GM12878 (cell line): ENCODE measurements at regions not wholly inside any gene's neighbourhood (a gene's known extent, or its start where the extent isn't known, plus 50 kb on each side); places are given as distances from the start of the nearest gene placed in this dataset.

Experiments
- IKZF1 ChIP-seq: fragments of 450-650 bp; conservative IDR thresholded peaks from 2 replicates; pipeline ENCODE4 v1.6.1; 2017; ENCODE audit warnings: antibody characterized with exemption, mild to moderate bottlenecking
- TF ChIP-seq, protein P1 (sequence below): IDR thresholded peaks from 2 replicates; pipeline ENCODE4 v1.6.1; 2012; ENCODE audit warnings: improper control_type of control experiment, low read depth, low read length; ENCODE audit not compliant: insufficient replicate concordance
- TF ChIP-seq, protein P2 (sequence below), 3 experiments: IDR thresholded peaks in 2 of 3; conservative IDR thresholded peaks in 1 of 3; 2 replicates each; pipeline ENCODE4 v1.5.1; 2011; ENCODE audit warnings: low read depth in 3 of 3, low read length in 3 of 3, mild to moderate bottlenecking in 3 of 3, control low read depth in 2 of 3, moderate library complexity in 2 of 3, inconsistent platforms in 1 of 3, mixed read lengths in 1 of 3; ENCODE audit not compliant: control insufficient read depth in 2 of 3, insufficient read depth in 1 of 3; ENCODE audit errors: extremely low read depth in 1 of 3
- TF ChIP-seq, protein P3 (sequence below): IDR thresholded peaks from 2 replicates; pipeline ENCODE4 v1.6.1; 2012; ENCODE audit warnings: low read depth, low read length, improper control_type of control experiment

DNA sequence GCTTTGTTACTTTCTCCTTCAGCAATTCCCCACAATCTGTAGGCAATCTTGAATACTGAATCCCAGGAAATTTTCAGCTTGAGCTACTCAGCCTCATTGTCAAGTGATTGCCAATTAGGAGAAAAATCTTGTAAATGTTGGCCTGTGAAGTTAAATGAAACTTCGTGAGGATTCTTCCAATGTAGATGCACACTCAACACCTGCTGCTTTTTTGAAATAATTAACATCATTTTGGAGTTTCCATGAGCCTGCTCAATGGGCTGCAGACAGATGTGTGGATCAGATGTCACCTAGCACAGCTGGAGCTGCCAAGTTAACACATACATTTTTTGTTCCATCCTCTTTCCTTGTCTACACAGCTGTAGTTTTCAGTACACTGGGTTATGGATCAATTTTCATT, 645.6 kb upstream of the LUZP2 start:
- no peak for TF ChIP-seq IKZF1
- TF ChIP-seq, protein P1, sequence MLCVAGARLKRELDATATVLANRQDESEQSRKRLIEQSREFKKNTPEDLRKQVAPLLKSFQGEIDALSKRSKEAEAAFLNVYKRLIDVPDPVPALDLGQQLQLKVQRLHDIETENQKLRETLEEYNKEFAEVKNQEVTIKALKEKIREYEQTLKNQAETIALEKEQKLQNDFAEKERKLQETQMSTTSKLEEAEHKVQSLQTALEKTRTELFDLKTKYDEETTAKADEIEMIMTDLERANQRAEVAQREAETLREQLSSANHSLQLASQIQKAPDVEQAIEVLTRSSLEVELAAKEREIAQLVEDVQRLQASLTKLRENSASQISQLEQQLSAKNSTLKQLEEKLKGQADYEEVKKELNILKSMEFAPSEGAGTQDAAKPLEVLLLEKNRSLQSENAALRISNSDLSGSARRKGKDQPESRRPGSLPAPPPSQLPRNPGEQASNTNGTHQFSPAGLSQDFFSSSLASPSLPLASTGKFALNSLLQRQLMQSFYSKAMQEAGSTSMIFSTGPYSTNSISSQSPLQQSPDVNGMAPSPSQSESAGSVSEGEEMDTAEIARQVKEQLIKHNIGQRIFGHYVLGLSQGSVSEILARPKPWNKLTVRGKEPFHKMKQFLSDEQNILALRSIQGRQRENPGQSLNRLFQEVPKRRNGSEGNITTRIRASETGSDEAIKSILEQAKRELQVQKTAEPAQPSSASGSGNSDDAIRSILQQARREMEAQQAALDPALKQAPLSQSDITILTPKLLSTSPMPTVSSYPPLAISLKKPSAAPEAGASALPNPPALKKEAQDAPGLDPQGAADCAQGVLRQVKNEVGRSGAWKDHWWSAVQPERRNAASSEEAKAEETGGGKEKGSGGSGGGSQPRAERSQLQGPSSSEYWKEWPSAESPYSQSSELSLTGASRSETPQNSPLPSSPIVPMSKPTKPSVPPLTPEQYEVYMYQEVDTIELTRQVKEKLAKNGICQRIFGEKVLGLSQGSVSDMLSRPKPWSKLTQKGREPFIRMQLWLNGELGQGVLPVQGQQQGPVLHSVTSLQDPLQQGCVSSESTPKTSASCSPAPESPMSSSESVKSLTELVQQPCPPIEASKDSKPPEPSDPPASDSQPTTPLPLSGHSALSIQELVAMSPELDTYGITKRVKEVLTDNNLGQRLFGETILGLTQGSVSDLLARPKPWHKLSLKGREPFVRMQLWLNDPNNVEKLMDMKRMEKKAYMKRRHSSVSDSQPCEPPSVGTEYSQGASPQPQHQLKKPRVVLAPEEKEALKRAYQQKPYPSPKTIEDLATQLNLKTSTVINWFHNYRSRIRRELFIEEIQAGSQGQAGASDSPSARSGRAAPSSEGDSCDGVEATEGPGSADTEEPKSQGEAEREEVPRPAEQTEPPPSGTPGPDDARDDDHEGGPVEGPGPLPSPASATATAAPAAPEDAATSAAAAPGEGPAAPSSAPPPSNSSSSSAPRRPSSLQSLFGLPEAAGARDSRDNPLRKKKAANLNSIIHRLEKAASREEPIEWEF = no peak
- TF ChIP-seq, protein P2, sequence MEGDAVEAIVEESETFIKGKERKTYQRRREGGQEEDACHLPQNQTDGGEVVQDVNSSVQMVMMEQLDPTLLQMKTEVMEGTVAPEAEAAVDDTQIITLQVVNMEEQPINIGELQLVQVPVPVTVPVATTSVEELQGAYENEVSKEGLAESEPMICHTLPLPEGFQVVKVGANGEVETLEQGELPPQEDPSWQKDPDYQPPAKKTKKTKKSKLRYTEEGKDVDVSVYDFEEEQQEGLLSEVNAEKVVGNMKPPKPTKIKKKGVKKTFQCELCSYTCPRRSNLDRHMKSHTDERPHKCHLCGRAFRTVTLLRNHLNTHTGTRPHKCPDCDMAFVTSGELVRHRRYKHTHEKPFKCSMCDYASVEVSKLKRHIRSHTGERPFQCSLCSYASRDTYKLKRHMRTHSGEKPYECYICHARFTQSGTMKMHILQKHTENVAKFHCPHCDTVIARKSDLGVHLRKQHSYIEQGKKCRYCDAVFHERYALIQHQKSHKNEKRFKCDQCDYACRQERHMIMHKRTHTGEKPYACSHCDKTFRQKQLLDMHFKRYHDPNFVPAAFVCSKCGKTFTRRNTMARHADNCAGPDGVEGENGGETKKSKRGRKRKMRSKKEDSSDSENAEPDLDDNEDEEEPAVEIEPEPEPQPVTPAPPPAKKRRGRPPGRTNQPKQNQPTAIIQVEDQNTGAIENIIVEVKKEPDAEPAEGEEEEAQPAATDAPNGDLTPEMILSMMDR (IDR thresholded peaks at IDR 0.05 in 2 of 3, conservative IDR thresholded peaks at IDR 0.05 in 1 of 3; ENCODE audit: control insufficient read depth in 2 of 3, extremely low read depth in 1 of 3, insufficient read depth in 1 of 3, low read depth in 3 of 3, low read length in 3 of 3) = no peak
- TF ChIP-seq, protein P3, sequence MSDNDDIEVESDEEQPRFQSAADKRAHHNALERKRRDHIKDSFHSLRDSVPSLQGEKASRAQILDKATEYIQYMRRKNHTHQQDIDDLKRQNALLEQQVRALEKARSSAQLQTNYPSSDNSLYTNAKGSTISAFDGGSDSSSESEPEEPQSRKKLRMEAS = no peak
